ENCODE measurements at regions not wholly inside any gene's neighbourhood (a gene's known extent, or its start where the extent isn't known, plus 50 kb on each side); places are given as distances from the start of the nearest gene placed in this dataset.

DNA sequence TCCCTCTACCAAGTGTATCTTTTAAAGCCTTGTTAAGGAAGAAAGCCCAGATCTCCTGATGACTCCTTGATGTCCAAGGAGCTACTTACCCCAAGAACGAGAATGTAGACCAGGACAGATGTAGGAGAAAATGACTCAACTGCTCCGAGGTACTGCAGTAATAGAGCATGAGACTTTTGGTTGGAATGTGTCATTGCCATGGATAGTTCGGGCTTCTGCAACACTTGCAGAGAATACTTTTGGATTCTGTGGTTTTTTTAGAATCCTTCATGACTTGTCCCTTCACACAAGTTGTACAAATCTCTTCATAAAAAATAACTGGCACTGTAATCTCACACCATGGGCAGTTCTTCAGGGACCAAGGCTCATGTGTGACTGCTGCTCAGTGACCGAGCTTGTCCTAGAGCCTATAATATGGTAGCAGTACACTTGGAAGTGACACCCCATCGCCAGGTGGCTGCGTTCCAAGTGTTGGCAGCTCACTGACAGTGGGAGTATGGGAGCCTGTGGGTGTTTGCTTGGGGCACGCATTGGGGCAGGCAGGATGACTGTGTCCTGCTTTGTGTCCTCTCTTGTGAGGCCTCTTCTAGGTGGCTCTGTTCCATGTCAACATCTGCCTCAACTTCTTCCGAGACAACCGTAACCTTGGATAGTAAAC lies 87.9 kb upstream of the WDR1 start:
- peak; percentile 59 for DNase-seq (ENCODE audit: low read depth)

DNA sequence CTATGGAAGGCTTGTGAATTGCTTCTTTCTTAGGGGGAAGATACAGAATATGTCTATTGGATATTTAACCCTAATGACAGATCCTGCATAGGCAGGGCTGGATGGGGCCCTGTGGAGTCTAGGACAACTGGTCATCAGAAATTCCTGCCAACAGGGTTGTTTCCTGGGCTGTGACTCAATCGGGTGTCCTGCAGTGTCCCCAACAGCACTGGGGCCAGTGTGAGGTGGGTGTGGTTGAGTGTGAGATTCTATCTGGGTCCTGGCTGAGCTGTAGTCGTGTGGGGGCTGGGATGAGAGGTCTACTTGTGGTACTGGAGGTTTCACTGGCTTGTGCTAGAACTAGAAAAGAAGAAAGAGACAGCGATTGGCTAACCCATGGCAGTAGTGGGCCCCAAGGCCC lies 87.3 kb upstream of the WDR1 start:
- DNase-seq (ENCODE audit: low read depth) = no peak

DNA sequence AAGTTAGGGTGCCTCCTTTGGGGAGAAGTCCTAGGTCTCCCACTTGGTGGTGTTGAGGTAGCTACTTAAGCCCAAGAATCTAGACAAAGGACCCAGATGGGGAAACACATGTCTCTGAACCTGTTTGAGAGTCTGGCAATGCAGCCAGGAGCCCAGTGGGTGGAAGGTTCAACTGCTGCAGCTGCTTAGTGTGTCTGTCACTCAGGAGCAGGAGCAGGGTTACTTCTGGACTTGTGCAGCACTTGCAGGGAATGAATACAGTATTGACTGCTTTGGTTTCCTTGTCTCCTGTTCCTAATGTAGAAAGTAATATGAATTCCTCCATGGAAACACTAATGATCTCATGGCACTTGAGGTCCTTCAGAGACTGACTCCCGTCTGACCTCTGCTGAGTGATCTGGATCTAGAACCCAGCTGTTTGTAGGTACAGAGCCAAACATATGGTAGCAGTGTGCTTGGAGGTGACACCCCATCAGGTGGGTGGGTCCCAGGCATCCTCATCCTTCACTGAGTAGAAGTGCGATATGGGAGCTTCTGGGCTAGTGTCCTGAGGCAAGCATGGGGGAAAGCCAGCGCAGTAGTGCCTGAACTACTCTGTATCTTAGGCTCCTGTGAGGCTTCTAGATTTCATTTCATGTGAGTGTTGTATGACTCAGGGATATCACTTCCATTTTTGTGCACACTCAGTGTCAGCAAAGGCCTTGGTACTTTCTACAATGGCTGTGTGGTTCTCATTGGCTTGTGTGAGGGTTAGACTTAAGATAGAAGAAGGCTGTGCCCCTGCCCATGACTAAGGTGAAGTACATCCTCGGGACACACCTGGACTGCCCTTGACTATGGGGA lies 85.0 kb upstream of the WDR1 start:
- DNase-seq (ENCODE audit: low read depth) = no peak

- no peak for DNase-seq (ENCODE audit: low read depth)
These were observed 84.3 kb upstream of the WDR1 start for GRCh38 chr4:10200869-10201268.

DNA sequence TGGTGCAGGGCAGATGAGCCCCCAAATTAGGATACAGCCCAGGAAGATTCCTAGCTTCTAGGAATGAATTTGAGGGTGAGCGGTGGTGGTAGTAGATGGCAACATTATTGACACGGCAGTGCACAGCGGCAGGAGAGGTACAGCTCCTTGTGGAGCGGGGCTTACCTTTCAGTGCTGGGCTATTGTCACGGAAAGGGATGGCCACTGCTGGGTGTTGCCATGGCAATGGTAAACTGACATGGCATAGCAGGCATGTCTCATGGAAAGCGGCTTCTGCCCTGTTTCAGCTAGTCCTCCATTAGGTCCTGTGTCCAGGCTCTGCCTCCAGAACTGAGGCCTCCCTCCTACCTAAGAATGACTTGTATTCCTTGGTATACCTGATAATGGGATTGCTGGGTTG lies 81.8 kb upstream of the WDR1 start:
- DNase-seq (ENCODE audit: low read depth) = no peak

DNA sequence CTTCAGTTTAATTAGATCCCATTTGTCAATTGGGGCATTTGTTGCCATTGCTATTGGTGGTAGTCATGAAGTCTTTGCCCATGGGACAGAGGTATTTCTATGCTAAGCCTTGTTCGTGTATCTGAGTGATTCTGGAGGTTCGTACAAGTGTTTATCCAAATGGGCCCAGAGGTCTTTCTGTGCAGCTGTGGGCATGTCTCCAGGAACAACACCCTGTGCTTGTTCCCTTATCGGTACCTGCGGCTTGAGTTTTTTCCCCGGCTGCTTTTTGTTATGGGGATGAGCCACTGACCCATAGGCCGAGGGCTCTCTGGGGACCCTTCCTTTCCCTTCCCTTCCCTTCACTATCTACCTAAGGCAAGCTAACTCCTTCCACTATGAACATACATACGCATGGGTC lies 81.4 kb upstream of the WDR1 start:
- DNase-seq (ENCODE audit: low read depth) = no peak

- DNase-seq (ENCODE audit: low read depth) = no peak
These were observed 79.6 kb upstream of the WDR1 start for GRCh38 chr4:10196191-10196590.

DNA sequence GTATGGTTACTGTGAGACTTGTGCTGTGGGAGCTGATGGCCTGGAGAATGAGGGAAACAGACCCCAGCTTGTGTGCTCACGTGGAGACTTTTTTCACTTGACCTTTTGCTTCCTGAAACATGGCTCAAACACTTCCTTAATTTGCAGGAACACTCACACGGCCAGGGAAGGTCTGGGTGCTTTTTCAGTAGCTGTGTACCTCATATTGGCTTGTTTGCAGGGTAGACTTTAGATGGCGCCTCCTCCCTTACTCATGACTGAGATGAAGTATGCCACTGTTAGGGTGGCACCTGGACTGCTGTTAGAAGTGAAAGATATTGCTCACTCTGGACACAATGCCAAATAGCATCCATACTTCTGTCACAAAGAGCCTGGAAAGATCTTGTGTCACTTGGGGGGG lies 75.7 kb upstream of the WDR1 start:
- DNase-seq (ENCODE audit: low read depth) = no peak

- DNase-seq (ENCODE audit: low read depth) = no peak
These were observed 71.9 kb upstream of the WDR1 start for GRCh38 chr4:10188400-10189004.

GRCh38 chr4:10186228-10187214 lies 69.9 kb upstream of the WDR1 start:
- peak; percentile 38 for DNase-seq (ENCODE audit: low read depth)

DNA sequence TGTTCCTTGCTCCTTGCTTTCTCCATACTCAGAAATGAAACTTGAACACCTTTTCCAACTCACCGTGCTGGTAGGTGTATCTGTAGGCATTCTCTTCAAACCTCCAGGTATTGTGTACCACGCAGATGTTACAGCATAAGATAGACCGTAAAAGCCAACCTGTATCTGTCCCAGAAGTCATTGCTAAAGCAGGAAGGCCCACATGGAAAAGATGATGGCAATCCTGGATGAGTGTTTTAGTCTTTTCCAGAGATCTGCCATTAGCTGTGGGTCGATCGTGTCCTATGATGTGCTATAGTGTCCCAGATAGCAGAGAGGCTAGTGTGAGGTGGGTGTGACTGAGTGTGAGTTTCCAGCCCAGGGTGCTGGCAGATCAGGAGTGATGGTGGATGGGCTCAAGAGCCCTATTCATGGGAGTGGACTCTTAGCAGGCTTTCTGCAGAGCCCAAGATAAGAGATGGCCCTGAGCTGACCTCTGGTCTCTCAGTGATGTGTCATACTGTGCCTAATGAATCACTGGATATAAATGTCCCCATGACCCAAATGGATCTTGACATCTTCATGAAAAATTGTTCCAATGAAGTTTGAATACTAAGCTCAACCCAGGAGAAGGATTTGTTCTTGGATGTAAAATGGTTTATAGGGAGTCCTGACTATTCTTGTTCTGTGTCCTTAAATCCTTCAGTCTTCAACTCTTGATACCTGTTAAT lies 69.1 kb upstream of the WDR1 start:
- DNase-seq (ENCODE audit: low read depth) = peak; percentile 35

DNA sequence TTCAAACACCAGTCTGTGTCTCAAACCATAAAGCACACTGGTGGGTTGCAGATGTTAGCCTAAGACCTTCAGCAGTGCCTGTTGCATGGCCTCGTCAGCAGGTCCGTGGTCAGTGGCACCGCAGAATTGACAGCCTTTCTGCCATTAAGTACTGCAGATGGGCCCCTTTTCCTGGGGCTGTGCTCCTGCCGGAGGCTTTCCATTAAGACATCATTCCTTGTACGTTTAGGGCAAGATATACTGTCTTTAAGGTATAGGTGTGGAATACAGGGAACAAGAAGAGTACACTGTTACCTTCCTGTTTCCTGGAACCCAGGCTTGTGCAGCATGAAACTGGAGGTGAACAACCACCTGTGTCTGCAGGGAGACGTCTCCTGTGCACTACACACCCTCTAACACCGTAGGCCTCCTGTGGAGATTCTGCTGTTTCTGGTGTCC lies 67.9 kb upstream of the WDR1 start:
- no peak for DNase-seq (ENCODE audit: low read depth)

DNA sequence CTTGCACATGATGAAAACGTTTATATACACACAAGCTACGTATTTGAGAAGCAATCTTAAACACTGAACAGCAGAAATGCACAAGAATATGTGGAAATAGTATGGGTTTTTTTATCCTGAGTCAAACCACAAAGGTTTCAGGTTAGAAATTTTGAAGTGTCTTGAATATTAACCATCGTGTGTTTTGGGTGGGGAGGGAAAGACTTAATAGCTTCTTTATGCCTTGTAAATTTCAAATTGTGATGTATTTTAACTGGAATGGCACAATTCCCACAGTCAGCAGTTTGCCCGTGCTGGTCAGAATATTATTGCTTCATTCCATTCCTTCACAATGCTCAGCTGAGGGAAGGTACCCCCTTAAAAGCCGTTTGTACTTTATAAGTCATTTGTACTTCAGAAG lies 67.4 kb upstream of the WDR1 start:
- peak; percentile 48 for DNase-seq (ENCODE audit: low read depth)

- DNase-seq (ENCODE audit: low read depth) = no peak
These were observed 66.9 kb upstream of the WDR1 start for GRCh38 chr4:10183462-10183861.

DNA sequence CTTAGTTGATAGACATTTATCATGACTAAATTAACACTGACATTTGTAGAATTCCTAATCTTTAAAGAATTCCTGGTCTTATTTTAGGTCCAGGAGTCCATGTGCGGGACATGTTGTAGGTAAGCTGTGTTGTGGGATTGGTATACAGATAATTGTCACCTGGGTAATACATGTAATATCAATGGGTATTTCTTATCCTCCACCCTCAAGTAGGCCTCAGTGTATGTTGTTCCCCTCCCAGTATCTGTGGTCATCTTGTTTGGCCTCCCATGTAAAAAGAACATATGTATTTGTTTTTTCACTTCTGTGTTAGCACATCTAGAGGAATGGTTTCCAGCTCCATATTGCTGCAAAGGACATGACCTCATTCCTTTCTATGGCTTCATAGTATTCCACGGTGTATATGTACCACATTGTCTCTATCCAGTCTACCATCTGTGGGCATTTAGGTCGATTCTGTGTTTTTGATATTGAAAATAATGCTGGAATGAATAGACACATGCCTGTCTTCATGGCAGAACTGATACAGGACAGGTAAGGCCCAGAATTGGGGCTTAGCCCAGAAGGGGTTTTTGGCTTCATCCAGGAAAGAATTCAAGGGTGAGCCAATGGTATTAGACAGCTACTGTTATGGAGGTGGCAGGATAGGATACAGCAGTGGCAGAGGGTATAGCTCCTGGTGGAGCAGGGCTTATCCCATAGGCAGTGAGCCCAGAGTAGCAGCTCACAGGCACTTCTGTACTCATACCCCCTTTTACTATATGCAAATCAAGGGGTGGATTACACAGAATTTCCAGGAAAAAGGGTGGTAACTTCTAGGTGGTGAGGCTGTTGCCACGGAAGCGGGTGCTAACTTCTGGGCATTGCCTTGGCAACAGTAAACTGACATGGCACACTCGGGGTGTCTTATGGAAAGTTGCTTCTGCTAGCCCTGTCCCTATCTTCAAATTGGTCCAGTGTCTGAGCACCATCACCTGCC lies 66.1 kb upstream of the WDR1 start:
- DNase-seq (ENCODE audit: low read depth) = no peak

- no peak for DNase-seq (ENCODE audit: low read depth)
These were observed 65.3 kb upstream of the WDR1 start for GRCh38 chr4:10181745-10182445.

GRCh38 chr4:10180927-10181744 lies 64.5 kb upstream of the WDR1 start:
- DNase-seq (ENCODE audit: low read depth) = peak; percentile 82

- no peak for DNase-seq (ENCODE audit: low read depth)
These were observed 64.0 kb upstream of the WDR1 start for GRCh38 chr4:10180603-10180926.

Data from ELR (cell line).